ENCODE measurements at regions not wholly inside any gene's neighbourhood (a gene's known extent, or its start where the extent isn't known, plus 50 kb on each side); places are given as distances from the start of the nearest gene placed in this dataset.

GRCh38 chr20:60467078-60467477, 508.9 kb downstream of the CDH26 start:
- TF ChIP-seq EZH2phosphoT487 (IDR thresholded peaks at IDR 0.05), result no peak
- TF ChIP-seq, protein P1, sequence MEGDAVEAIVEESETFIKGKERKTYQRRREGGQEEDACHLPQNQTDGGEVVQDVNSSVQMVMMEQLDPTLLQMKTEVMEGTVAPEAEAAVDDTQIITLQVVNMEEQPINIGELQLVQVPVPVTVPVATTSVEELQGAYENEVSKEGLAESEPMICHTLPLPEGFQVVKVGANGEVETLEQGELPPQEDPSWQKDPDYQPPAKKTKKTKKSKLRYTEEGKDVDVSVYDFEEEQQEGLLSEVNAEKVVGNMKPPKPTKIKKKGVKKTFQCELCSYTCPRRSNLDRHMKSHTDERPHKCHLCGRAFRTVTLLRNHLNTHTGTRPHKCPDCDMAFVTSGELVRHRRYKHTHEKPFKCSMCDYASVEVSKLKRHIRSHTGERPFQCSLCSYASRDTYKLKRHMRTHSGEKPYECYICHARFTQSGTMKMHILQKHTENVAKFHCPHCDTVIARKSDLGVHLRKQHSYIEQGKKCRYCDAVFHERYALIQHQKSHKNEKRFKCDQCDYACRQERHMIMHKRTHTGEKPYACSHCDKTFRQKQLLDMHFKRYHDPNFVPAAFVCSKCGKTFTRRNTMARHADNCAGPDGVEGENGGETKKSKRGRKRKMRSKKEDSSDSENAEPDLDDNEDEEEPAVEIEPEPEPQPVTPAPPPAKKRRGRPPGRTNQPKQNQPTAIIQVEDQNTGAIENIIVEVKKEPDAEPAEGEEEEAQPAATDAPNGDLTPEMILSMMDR (IDR thresholded peaks at IDR 0.05), result no peak
- TF ChIP-seq EZH2 (IDR thresholded peaks at IDR 0.05), result no peak
